ENCODE measurements at regions not wholly inside any gene's neighbourhood (a gene's known extent, or its start where the extent isn't known, plus 50 kb on each side); places are given as distances from the start of the nearest gene placed in this dataset.
"Not testable (repeated sequence)": the region's sequence is repeated elsewhere in the genome, so short reads cannot be mapped to it uniquely, and the experiment has no call there.

- DNase-seq: no peak
Observed at GRCh38 chr18:60123031-60123430, 223.2 kb downstream of the PMAIP1 start.

GRCh38 chr18:60122339-60122738 lies 222.5 kb downstream of the PMAIP1 start:
- no peak for DNase-seq

GRCh38 chr18:60120231-60120750 lies 220.5 kb downstream of the PMAIP1 start:
- DNase-seq: no peak

GRCh38 chr18:60117321-60117720 lies 217.5 kb downstream of the PMAIP1 start:
- DNase-seq: no peak

- no peak for DNase-seq
Observed at GRCh38 chr18:60113396-60113795, 213.6 kb downstream of the PMAIP1 start.

- DNase-seq: no peak
Observed at GRCh38 chr18:60112369-60112768, 212.6 kb downstream of the PMAIP1 start.

- DNase-seq: no peak
Observed at GRCh38 chr18:60111525-60111924, 211.7 kb downstream of the PMAIP1 start.

- DNase-seq: no peak
Observed at GRCh38 chr18:60110836-60111235, 211.0 kb downstream of the PMAIP1 start.

- DNase-seq: no peak
Observed at GRCh38 chr18:60100778-60101177, 201.0 kb downstream of the PMAIP1 start.

GRCh38 chr18:60099709-60100108 lies 199.9 kb downstream of the PMAIP1 start:
- no peak for DNase-seq

GRCh38 chr18:60096428-60096827 lies 196.6 kb downstream of the PMAIP1 start:
- DNase-seq: no peak

GRCh38 chr18:60092073-60092472 lies 192.3 kb downstream of the PMAIP1 start:
- no peak for DNase-seq

GRCh38 chr18:60090170-60090569 lies 190.4 kb downstream of the PMAIP1 start:
- no peak for DNase-seq

- DNase-seq: no peak
Observed at GRCh38 chr18:60082790-60083189, 183.0 kb downstream of the PMAIP1 start.

- DNase-seq: no peak
Observed at GRCh38 chr18:60082282-60082681, 182.5 kb downstream of the PMAIP1 start.

GRCh38 chr18:60075477-60075876 lies 175.7 kb downstream of the PMAIP1 start:
- DNase-seq: no peak

GRCh38 chr18:60070631-60071030 lies 170.8 kb downstream of the PMAIP1 start:
- no peak for DNase-seq

GRCh38 chr18:60069145-60069544 lies 169.3 kb downstream of the PMAIP1 start:
- DNase-seq: no peak

GRCh38 chr18:60067426-60068210 lies 167.8 kb downstream of the PMAIP1 start:
- DNase-seq: no peak

GRCh38 chr18:60066219-60066975 lies 166.6 kb downstream of the PMAIP1 start:
- DNase-seq: no peak

- no peak for DNase-seq
Observed at GRCh38 chr18:60064271-60064670, 164.5 kb downstream of the PMAIP1 start.

- DNase-seq: not testable (repeated sequence)
Observed at GRCh38 chr18:60062831-60063230, 163.0 kb downstream of the PMAIP1 start.

GRCh38 chr18:60062396-60062795 lies 162.6 kb downstream of the PMAIP1 start:
- DNase-seq: no peak

- no peak for DNase-seq
Observed at GRCh38 chr18:60060578-60060977, 160.8 kb downstream of the PMAIP1 start.

Measured in stimulated activated CD4-positive, alpha-beta T cell treated with anti-CD3 and anti-CD28 coated beads, Interleukin-2, amount 100 ng/mL, for 48 hours (primary cell).